Body of pancreas (tissue), 4 donors: ENCODE measurements at regions not wholly inside any gene's neighbourhood (a gene's known extent, or its start where the extent isn't known, plus 50 kb on each side); places are given as distances from the start of the nearest gene placed in this dataset.

ENCODE experiments used
- ATAC-seq: fragments of 150-250 bp; one replicate; pipeline ENCODE4 v1.9.1; 2016
- DNase-seq, 4 donors: peaks; one replicate each; pipeline ENCODE4 v3.0.0-alpha.2; 2019
- H3K27ac ChIP-seq, 4 donors: fragments of 200-600 bp; sonication (generic); 1 replicate in 3 of 4; 2 replicates in 1 of 4; pipeline versions ENCODE4 v1.5.1 to v1.6.1; 2016 to 2019; ENCODE audit warnings: mild to moderate bottlenecking in 1 of 4, mixed read lengths in 1 of 4, moderate library complexity in 1 of 4
- H3K27me3 ChIP-seq, 2 donors: fragments of 200-600 bp; sonication (generic); one replicate each; pipeline ENCODE4 v1.6.0; 2016; ENCODE audit warnings: mild to moderate bottlenecking in 1 of 2
- H3K36me3 ChIP-seq, 2 donors: fragments of 200-600 bp; sonication (generic); replicated peaks in 1 of 2; 2 replicates each; pipeline ENCODE4 v1.5.1; 2016; ENCODE audit warnings: low read depth in 2 of 2; ENCODE audit not compliant: insufficient read depth in 1 of 2
- H3K4me1 ChIP-seq: fragments of 200-600 bp; sonication (generic); one replicate; pipeline ENCODE4 v1.6.0; 2016
- H3K4me3 ChIP-seq, 2 donors: fragments of 200-600 bp; sonication (generic); 1 replicate in 1 of 2; 2 replicates in 1 of 2; pipeline ENCODE4 v1.5.1; 2016 to 2019
- H3K9me3 ChIP-seq, 3 donors: fragments of 200-600 bp; sonication (generic); 1 replicate in 2 of 3; 2 replicates in 1 of 3; pipeline ENCODE4 v1.5.1; 2016
- POLR2A ChIP-seq, 3 donors: fragments of 450-650 bp; IDR thresholded peaks; one replicate each; pipeline ENCODE4 v1.6.1; 2016; ENCODE audit warnings: antibody characterized with exemption in 3 of 3, mild to moderate bottlenecking in 2 of 3
- WGBS, 2 donors: methylation state at CpG; one replicate each; pipeline ENCODE4 v1.1.5; 2017; 5-methylcytosine and 5-hydroxymethylcytosine counted together
- intact Hi-C: fragments of 100-400 bp; cut with DNase I; formaldehyde crosslinking; loops from one replicate; pipeline ENCODE4 v1.15.1; 2023
- TF ChIP-seq, protein P1 (sequence below), 7 experiments: fragments of 450-650 bp in 4 of 7; fragments of 200-600 bp in 3 of 7; sonication (generic) in 3 of 7; IDR thresholded peaks; one replicate each; pipeline ENCODE4 v1.5.1; 2016 to 2019; ENCODE audit warnings: antibody characterized with exemption in 7 of 7

DNA sequence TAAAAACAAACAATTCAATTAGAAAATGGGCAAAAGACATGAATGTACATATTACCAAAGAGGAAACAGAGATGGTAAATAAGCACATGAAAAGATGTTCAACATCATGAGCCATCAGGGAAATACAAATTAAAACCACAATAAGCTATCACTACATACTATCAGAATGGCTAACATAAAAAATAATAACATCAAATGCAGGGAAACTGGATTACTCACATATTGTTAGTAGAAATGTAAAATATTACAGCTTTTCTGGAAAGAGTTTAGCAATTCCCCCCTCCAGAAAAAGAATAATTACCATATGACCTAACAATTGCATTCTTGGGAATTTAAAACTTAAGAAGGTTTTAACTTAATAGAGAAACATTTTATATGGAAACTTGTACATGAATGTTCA, 232.9 kb upstream of the MTPN start:
- Histone ChIP-seq H3K27me3 (no peaks in the 10 kb centered on the region), H3K36me3 (no peaks in the 10 kb centered on the region), H3K9me3 (no peaks in the 10 kb centered on the region), H3K4me3 (no peak overlapping the region), H3K27ac (no peak overlapping the region), H3K4me1 (no peaks in the 10 kb centered on the region)
- DNase-seq (no peak), ATAC-seq (no peak)
- TF ChIP-seq, protein P1, sequence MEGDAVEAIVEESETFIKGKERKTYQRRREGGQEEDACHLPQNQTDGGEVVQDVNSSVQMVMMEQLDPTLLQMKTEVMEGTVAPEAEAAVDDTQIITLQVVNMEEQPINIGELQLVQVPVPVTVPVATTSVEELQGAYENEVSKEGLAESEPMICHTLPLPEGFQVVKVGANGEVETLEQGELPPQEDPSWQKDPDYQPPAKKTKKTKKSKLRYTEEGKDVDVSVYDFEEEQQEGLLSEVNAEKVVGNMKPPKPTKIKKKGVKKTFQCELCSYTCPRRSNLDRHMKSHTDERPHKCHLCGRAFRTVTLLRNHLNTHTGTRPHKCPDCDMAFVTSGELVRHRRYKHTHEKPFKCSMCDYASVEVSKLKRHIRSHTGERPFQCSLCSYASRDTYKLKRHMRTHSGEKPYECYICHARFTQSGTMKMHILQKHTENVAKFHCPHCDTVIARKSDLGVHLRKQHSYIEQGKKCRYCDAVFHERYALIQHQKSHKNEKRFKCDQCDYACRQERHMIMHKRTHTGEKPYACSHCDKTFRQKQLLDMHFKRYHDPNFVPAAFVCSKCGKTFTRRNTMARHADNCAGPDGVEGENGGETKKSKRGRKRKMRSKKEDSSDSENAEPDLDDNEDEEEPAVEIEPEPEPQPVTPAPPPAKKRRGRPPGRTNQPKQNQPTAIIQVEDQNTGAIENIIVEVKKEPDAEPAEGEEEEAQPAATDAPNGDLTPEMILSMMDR (IDR thresholded peaks at IDR 0.05) = no peak
- TF ChIP-seq POLR2A (IDR thresholded peaks at IDR 0.05) = no peak
- intact Hi-C loops = no loop called here

- H3K27ac ChIP-seq = no peak overlapping the region
- intact Hi-C loops = no loop called here
- H3K4me1 ChIP-seq = no peaks in the 10 kb centered on the region
- no peaks in the 10 kb centered on the region for H3K27me3 ChIP-seq
- 57 to 65% methylated on average over 1 of the region's 1 CpG for WGBS, 2 donors
- no peak for TF ChIP-seq POLR2A (IDR thresholded peaks at IDR 0.05)
- TF ChIP-seq, protein P1 (IDR thresholded peaks at IDR 0.05) = no peak
- no peaks in the 10 kb centered on the region for H3K36me3 ChIP-seq
- DNase-seq = no peak
- no peak for ATAC-seq
- no peaks in the 10 kb centered on the region for H3K9me3 ChIP-seq
- no peak overlapping the region for H3K4me3 ChIP-seq
These were observed 228.8 kb upstream of the MTPN start for GRCh38 chr7:136205956-136206355.

GRCh38 chr7:136198168-136198567, 221.0 kb upstream of the MTPN start:
- Histone ChIP-seq H3K9me3 (peaks cover 0 to 7% (median 0%) of the 10 kb centered on the region in 3 donors), H3K4me1 (no peaks in the 10 kb centered on the region), H3K4me3 (no peak overlapping the region), H3K27ac (no peak overlapping the region), H3K36me3 (no peaks in the 10 kb centered on the region), H3K27me3 (no peaks in the 10 kb centered on the region)
- 42 to 50% methylated on average over 1 of the region's 1 CpG for WGBS, 2 donors
- DNase-seq = no peak
- no peak for ATAC-seq
- no peak for TF ChIP-seq POLR2A (IDR thresholded peaks at IDR 0.05)
- TF ChIP-seq, protein P1 (IDR thresholded peaks at IDR 0.05) = no peak
- intact Hi-C loops = no loop called here

GRCh38 chr7:136194878-136195277, 217.7 kb upstream of the MTPN start:
- H3K4me3 ChIP-seq = no peak overlapping the region
- H3K36me3 ChIP-seq = no peaks in the 10 kb centered on the region
- intact Hi-C loops = no loop called here
- H3K27me3 ChIP-seq = no peaks in the 10 kb centered on the region
- no peak for DNase-seq
- no peak for ATAC-seq
- 71 to 92% methylated on average over 1 of the region's 1 CpG for WGBS, 2 donors
- no peak overlapping the region for H3K27ac ChIP-seq
- H3K4me1 ChIP-seq = no peaks in the 10 kb centered on the region
- no peak for TF ChIP-seq POLR2A (IDR thresholded peaks at IDR 0.05)
- TF ChIP-seq, protein P1 (IDR thresholded peaks at IDR 0.05) = no peak
- peaks cover 0 to 7% (median 0%) of the 10 kb centered on the region in 3 donors for H3K9me3 ChIP-seq

GRCh38 chr7:136193940-136194339, 216.8 kb upstream of the MTPN start:
- no peaks in the 10 kb centered on the region for H3K4me1 ChIP-seq
- no peak for DNase-seq
- no peak overlapping the region for H3K4me3 ChIP-seq
- TF ChIP-seq POLR2A (IDR thresholded peaks at IDR 0.05) = no peak
- TF ChIP-seq, protein P1 (IDR thresholded peaks at IDR 0.05) = no peak
- H3K27ac ChIP-seq = no peak overlapping the region
- WGBS, 2 donors = 69 to 74% methylated on average over 6 of the region's 6 CpGs
- no peaks in the 10 kb centered on the region for H3K36me3 ChIP-seq
- H3K27me3 ChIP-seq = no peaks in the 10 kb centered on the region
- no peak for ATAC-seq
- intact Hi-C loops = no loop called here
- H3K9me3 ChIP-seq = peaks cover 0 to 4% (median 0%) of the 10 kb centered on the region in 3 donors
